NCI-H2081 (cell line): ENCODE measurements at regions not wholly inside any gene's neighbourhood (a gene's known extent, or its start where the extent isn't known, plus 50 kb on each side); places are given as distances from the start of the nearest gene placed in this dataset.

Source experiments
- DNase-seq, 2 experiments: peaks; one replicate each; lab custom pipeline; 2025; lab: John Stamatoyannopoulos, UW

- DNase-seq = no peak
Observed at GRCh38 chr13:44212633-44213396, 160.8 kb upstream of the SERP2 start.

GRCh38 chr13:44218501-44219240, 155.0 kb upstream of the SERP2 start:
- DNase-seq = peak in 1 of 2 experiments; percentile 25

GRCh38 chr13:44219577-44220548, 153.8 kb upstream of the SERP2 start:
- DNase-seq = no peak

GRCh38 chr13:44220948-44221347, 152.7 kb upstream of the SERP2 start:
- DNase-seq = no peak

GRCh38 chr13:44221657-44222056, 152.0 kb upstream of the SERP2 start:
- DNase-seq = no peak

GRCh38 chr13:44223770-44224444, 149.7 kb upstream of the SERP2 start:
- no peak for DNase-seq

GRCh38 chr13:44224450-44225149, 149.0 kb upstream of the SERP2 start:
- DNase-seq = no peak

- no peak for DNase-seq
Observed at GRCh38 chr13:44229371-44230030, 144.1 kb upstream of the SERP2 start.

- no peak for DNase-seq
Observed at GRCh38 chr13:44230071-44230470, 143.6 kb upstream of the SERP2 start.

GRCh38 chr13:44230736-44231135, 142.9 kb upstream of the SERP2 start:
- DNase-seq = no peak

- no peak for DNase-seq
Observed at GRCh38 chr13:44231786-44232516, 141.7 kb upstream of the SERP2 start.

GRCh38 chr13:44232774-44233173, 140.8 kb upstream of the SERP2 start:
- no peak for DNase-seq

- DNase-seq = no peak
Observed at GRCh38 chr13:44234566-44234965, 139.1 kb upstream of the SERP2 start.

- DNase-seq = no peak
Observed at GRCh38 chr13:44236370-44236769, 137.3 kb upstream of the SERP2 start.

- DNase-seq = no peak
Observed at GRCh38 chr13:44236801-44237207, 136.8 kb upstream of the SERP2 start.

- DNase-seq = no peak
Observed at GRCh38 chr13:44237276-44237767, 136.3 kb upstream of the SERP2 start.

- no peak for DNase-seq
Observed at GRCh38 chr13:44237881-44238421, 135.7 kb upstream of the SERP2 start.

- no peak for DNase-seq
Observed at GRCh38 chr13:44240611-44241145, 132.9 kb upstream of the SERP2 start.

- DNase-seq = no peak
Observed at GRCh38 chr13:44241638-44242037, 132.0 kb upstream of the SERP2 start.
